ENCODE measurements at regions not wholly inside any gene's neighbourhood (a gene's known extent, or its start where the extent isn't known, plus 50 kb on each side); places are given as distances from the start of the nearest gene placed in this dataset.

DNA sequence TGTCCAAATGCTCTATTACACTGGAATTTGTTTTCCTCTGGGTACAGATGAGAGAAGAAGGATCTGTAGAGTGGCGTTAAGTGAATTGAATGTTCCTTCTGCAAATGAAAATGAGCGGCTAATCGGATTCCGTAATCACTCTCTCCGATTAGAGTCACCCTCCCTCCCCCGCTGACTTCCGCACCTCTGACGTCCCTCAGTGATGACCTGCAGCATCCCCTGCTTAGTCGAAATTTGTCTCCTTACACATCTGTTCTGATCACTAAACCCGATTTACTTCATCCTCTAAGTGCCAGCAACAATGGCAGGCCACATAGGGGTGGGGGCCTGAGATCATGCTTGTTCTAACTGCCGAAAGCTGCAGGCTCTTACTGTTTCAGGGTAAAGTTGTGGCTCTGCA lies 378.7 kb downstream of the SEC16B start:
- no peaks in the 10 kb centered on the region for H3K36me3 ChIP-seq (ENCODE audit: control insufficient read depth, insufficient read depth, low read length)
- TF ChIP-seq, protein P1, sequence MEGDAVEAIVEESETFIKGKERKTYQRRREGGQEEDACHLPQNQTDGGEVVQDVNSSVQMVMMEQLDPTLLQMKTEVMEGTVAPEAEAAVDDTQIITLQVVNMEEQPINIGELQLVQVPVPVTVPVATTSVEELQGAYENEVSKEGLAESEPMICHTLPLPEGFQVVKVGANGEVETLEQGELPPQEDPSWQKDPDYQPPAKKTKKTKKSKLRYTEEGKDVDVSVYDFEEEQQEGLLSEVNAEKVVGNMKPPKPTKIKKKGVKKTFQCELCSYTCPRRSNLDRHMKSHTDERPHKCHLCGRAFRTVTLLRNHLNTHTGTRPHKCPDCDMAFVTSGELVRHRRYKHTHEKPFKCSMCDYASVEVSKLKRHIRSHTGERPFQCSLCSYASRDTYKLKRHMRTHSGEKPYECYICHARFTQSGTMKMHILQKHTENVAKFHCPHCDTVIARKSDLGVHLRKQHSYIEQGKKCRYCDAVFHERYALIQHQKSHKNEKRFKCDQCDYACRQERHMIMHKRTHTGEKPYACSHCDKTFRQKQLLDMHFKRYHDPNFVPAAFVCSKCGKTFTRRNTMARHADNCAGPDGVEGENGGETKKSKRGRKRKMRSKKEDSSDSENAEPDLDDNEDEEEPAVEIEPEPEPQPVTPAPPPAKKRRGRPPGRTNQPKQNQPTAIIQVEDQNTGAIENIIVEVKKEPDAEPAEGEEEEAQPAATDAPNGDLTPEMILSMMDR (IDR thresholded peaks at IDR 0.05; ENCODE audit: insufficient read depth, low read length, poor library complexity, severe bottlenecking) = no peak

DNA sequence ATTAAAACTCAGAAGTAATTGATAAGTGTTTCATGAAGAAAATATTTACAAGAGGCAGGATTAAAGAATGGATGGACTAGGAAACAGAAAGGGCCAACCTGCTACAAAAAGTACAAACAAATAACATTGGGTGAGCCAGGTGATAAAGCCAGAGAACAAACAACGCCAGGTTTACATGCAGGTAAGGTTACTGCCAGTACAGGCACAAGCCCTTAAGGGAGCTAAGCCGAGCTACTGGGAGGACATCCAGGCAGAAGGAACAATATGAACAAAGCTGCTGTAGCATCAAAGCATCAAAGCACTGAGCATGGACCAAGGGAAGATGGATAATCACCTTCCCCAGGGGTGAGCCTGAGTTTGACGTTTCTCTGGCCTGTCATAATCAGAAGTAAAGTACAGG lies 380.7 kb downstream of the SEC16B start:
- DNase-seq (ENCODE audit: low read depth) = no peak

More for the DNA sequence above, 378.7 kb downstream of the SEC16B start:
- no peak for DNase-seq (ENCODE audit: low read depth)
- Histone ChIP-seq H3K4me3 (ENCODE audit: low read depth, low read length) (no peak overlapping the region), H3K27me3 (ENCODE audit: control insufficient read depth, insufficient read depth, low read length) (no peaks in the 10 kb centered on the region)

DNA sequence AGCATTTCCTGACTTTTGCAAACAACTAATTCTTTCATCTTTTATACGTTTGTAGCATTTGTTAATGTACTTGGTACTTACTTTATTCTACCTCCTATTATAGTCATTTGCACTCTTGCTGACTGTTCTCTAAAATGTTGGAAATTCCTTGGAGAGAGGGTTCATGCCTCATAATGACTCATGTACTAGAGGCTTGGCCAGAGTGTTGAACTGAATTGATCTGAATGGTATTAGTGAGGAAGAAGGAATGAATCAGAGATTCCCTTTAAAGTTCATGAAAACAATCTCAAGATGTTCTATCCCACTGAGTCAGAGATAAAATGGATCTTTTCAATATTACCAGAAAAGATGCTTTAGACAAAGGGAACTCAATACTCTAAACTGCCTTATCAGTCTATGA lies 383.4 kb downstream of the SEC16B start:
- Histone ChIP-seq H3K36me3 (ENCODE audit: control insufficient read depth, insufficient read depth, low read length) (no peaks in the 10 kb centered on the region), H3K27me3 (ENCODE audit: control insufficient read depth, insufficient read depth, low read length) (no peaks in the 10 kb centered on the region), H3K4me3 (ENCODE audit: low read depth, low read length) (no peak overlapping the region)
- peak; percentile 54 for DNase-seq (ENCODE audit: low read depth)
- TF ChIP-seq, protein P1 (IDR thresholded peaks at IDR 0.05; ENCODE audit: insufficient read depth, low read length, poor library complexity, severe bottlenecking) = no peak

More for the DNA sequence above, 380.7 kb downstream of the SEC16B start:
- H3K4me3 ChIP-seq (ENCODE audit: low read depth, low read length) = no peak overlapping the region
- TF ChIP-seq, protein P1 (IDR thresholded peaks at IDR 0.05; ENCODE audit: insufficient read depth, low read length, poor library complexity, severe bottlenecking) = no peak
- H3K27me3 ChIP-seq (ENCODE audit: control insufficient read depth, insufficient read depth, low read length) = no peaks in the 10 kb centered on the region
- no peaks in the 10 kb centered on the region for H3K36me3 ChIP-seq (ENCODE audit: control insufficient read depth, insufficient read depth, low read length)

DNA sequence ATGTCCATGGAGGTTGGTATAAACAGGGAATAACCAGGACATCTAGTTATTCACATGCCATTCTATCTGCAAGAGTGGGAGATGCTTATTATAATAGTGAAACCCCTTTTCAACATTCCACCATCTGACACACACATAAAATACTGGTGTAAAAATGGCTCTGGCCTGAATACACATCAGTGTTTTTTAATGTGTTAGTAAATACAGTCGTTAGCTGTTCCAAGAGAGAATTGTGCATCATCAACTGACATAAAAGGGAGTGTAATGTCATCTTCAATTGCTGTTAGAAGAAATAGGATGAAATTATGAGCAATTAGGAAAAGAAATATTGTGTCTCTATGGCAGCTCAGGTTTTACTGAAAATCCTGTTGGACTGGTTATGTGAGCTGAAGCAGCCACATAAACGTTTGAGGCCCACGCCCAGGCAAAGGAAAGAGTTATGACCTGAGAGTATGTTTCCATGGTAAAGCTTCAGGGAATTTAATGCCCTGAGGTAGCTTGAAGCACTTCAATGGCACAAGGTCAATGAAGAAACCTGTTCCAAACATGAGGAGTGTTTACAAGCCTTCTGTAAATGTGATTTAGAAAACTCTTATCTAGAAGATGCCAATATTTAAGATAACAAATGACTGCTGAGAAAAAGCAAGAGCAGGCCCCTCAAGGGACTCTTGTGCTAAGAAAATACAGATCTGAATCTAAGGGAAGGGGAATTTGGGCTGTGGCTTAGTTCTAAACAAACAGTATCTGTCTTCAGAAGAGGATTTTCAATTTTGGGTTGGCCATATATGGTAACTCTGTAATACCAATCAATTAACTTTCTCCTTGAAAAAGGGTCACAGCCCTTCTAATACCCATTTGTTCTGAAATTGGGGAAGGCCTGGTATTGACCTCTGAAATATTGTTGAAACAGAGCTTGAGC lies 384.3 kb downstream of the SEC16B start:
- TF ChIP-seq, protein P1 (IDR thresholded peaks at IDR 0.05; ENCODE audit: insufficient read depth, low read length, poor library complexity, severe bottlenecking) = no peak
- no peak for DNase-seq (ENCODE audit: low read depth)
- Histone ChIP-seq H3K4me3 (ENCODE audit: low read depth, low read length) (no peak overlapping the region), H3K36me3 (ENCODE audit: control insufficient read depth, insufficient read depth, low read length) (no peaks in the 10 kb centered on the region), H3K27me3 (ENCODE audit: control insufficient read depth, insufficient read depth, low read length) (no peaks in the 10 kb centered on the region)

DNA sequence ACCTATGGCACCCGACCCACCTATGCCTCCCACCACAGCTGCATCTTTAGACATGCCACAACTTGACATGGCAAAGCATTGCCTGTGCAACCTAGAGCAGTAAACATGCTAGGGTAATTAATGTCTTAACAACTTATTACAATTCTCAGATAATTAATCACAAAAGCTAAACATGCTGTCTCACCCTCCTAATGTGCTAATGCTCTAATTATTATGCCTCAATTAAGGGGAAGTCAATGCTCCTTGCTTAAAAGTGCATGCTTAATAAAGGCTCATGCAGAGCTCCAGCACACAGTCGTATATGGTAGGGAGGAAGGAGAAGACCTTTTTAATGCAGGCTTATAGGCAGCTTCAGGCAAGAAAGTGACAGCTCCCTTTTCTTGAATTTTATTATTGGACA lies 396.0 kb downstream of the SEC16B start:
- DNase-seq (ENCODE audit: low read depth) = no peak

More for the DNA sequence above, 396.0 kb downstream of the SEC16B start:
- TF ChIP-seq, protein P1 (IDR thresholded peaks at IDR 0.05; ENCODE audit: insufficient read depth, low read length, poor library complexity, severe bottlenecking) = no peak
- H3K27me3 ChIP-seq (ENCODE audit: control insufficient read depth, insufficient read depth, low read length) = no peaks in the 10 kb centered on the region
- no peaks in the 10 kb centered on the region for H3K36me3 ChIP-seq (ENCODE audit: control insufficient read depth, insufficient read depth, low read length)
- no peak overlapping the region for H3K4me3 ChIP-seq (ENCODE audit: low read depth, low read length)

All from kidney epithelial cell (primary cell).